Stimulated activated CD8-positive, alpha-beta memory T cell treated with anti-CD3 and anti-CD28 coated beads, Interleukin-2, amount 100 ng/mL, for 48 hours (primary cell): ENCODE measurements at regions not wholly inside any gene's neighbourhood (a gene's known extent, or its start where the extent isn't known, plus 50 kb on each side); places are given as distances from the start of the nearest gene placed in this dataset.

Source experiments
- DNase-seq, 2 donors: peaks; one replicate each; pipeline ENCODE4 v3.0.0-alpha.2; 2020; ENCODE audit warnings: low read depth in 2 of 2

GRCh38 chr22:48602805-48603518 lies 1224.7 kb downstream of the BRD1 start:
- DNase-seq = no peak

GRCh38 chr22:48600681-48601080 lies 1227.0 kb downstream of the BRD1 start:
- no peak for DNase-seq

- no peak for DNase-seq
Observed at GRCh38 chr22:48600171-48600570, 1227.5 kb downstream of the BRD1 start.

- DNase-seq = no peak
Observed at GRCh38 chr22:48599346-48599745, 1228.3 kb downstream of the BRD1 start.

GRCh38 chr22:48596111-48596850 lies 1231.4 kb downstream of the BRD1 start:
- no peak for DNase-seq

- no peak for DNase-seq
Observed at GRCh38 chr22:48595511-48595905, 1232.2 kb downstream of the BRD1 start.

- DNase-seq = no peak
Observed at GRCh38 chr22:48594757-48595510, 1232.7 kb downstream of the BRD1 start.

- DNase-seq = no peak
Observed at GRCh38 chr22:48594016-48594756, 1233.5 kb downstream of the BRD1 start.

- no peak for DNase-seq
Observed at GRCh38 chr22:48593551-48593950, 1234.1 kb downstream of the BRD1 start.

GRCh38 chr22:48592931-48593330 lies 1234.7 kb downstream of the BRD1 start:
- no peak for DNase-seq

GRCh38 chr22:48592488-48592887 lies 1235.2 kb downstream of the BRD1 start:
- DNase-seq = no peak

- DNase-seq = no peak
Observed at GRCh38 chr22:48592066-48592345, 1235.7 kb downstream of the BRD1 start.

- DNase-seq = no peak
Observed at GRCh38 chr22:48591286-48592065, 1236.2 kb downstream of the BRD1 start.

GRCh38 chr22:48589901-48590300 lies 1237.8 kb downstream of the BRD1 start:
- DNase-seq = no peak

GRCh38 chr22:48588878-48589450 lies 1238.7 kb downstream of the BRD1 start:
- DNase-seq = no peak

- no peak for DNase-seq
Observed at GRCh38 chr22:48588151-48588877, 1239.4 kb downstream of the BRD1 start.

GRCh38 chr22:48587236-48587865 lies 1240.3 kb downstream of the BRD1 start:
- DNase-seq = no peak

GRCh38 chr22:48586799-48587185 lies 1240.9 kb downstream of the BRD1 start:
- DNase-seq = no peak

- no peak for DNase-seq
Observed at GRCh38 chr22:48585916-48586798, 1241.5 kb downstream of the BRD1 start.
